Esophagus squamous epithelium (tissue), 4 donors: ENCODE measurements at regions not wholly inside any gene's neighbourhood (a gene's known extent, or its start where the extent isn't known, plus 50 kb on each side); places are given as distances from the start of the nearest gene placed in this dataset.

ENCODE experiments used
- CTCF ChIP-seq, 6 experiments: fragments of 450-650 bp in 4 of 6; fragments of 200-600 bp in 2 of 6; sonication (generic) in 2 of 6; IDR thresholded peaks; one replicate each; pipeline ENCODE4 v1.5.1; 2016 to 2019; ENCODE audit warnings: antibody characterized with exemption in 6 of 6, mild to moderate bottlenecking in 4 of 6, moderate library complexity in 4 of 6
- POLR2A ChIP-seq, 4 donors: fragments of 450-650 bp; IDR thresholded peaks; one replicate each; pipeline ENCODE4 v1.6.1; 2017; ENCODE audit warnings: antibody characterized with exemption in 4 of 4, mild to moderate bottlenecking in 4 of 4, moderate library complexity in 3 of 4

- TF ChIP-seq CTCF (IDR thresholded peaks at IDR 0.05) (no peak), POLR2A (IDR thresholded peaks at IDR 0.05) (no peak)
Observed at GRCh38 chrX:20968996-20969395, 405.2 kb upstream of the CNKSR2 start.
